Vagina (tissue), 2 donors: ENCODE measurements at regions not wholly inside any gene's neighbourhood (a gene's known extent, or its start where the extent isn't known, plus 50 kb on each side); places are given as distances from the start of the nearest gene placed in this dataset.

ENCODE experiments used
- DNase-seq, 2 donors: peaks; one replicate each; pipeline ENCODE4 v3.0.0-alpha.2; 2017; ENCODE audit errors: extremely low spot score in 2 of 2
- H3K27ac ChIP-seq: fragments of 200-600 bp; sonication (generic); one replicate; pipeline ENCODE4 v1.5.1; 2019
- H3K27me3 ChIP-seq: fragments of 200-600 bp; sonication (generic); one replicate; pipeline ENCODE4 v1.5.1; 2019
- H3K36me3 ChIP-seq, 2 donors: fragments of 200-600 bp; sonication (generic); one replicate each; pipeline ENCODE4 v1.5.1; 2017 to 2019
- H3K4me1 ChIP-seq: fragments of 200-600 bp; sonication (generic); one replicate; pipeline ENCODE4 v1.5.1; 2019
- H3K4me3 ChIP-seq, 2 donors: fragments of 200-600 bp; sonication (generic); 1 replicate in 1 of 2; 2 replicates in 1 of 2; pipeline ENCODE4 v1.5.1; 2016 to 2019
- H3K9me3 ChIP-seq: fragments of 200-600 bp; sonication (generic); one replicate; pipeline ENCODE4 v1.5.1; 2019
- CTCF ChIP-seq, 3 experiments: fragments of 450-650 bp in 2 of 3; fragments of 200-600 bp in 1 of 3; sonication (generic) in 1 of 3; IDR thresholded peaks; one replicate each; pipeline ENCODE4 v1.5.1; 2017 to 2019; ENCODE audit warnings: antibody characterized with exemption in 3 of 3, mild to moderate bottlenecking in 2 of 3, moderate library complexity in 2 of 3
- POLR2A ChIP-seq, 2 donors: fragments of 450-650 bp; IDR thresholded peaks; one replicate each; pipeline ENCODE4 v1.6.1; 2017; ENCODE audit warnings: antibody characterized with exemption in 2 of 2, mild to moderate bottlenecking in 2 of 2, moderate library complexity in 2 of 2
- POLR2AphosphoS5 ChIP-seq, 2 donors: sonication (generic); formaldehyde crosslinking; IDR thresholded peaks; one replicate each; pipeline ENCODE4 v1.9.0; 2017; ENCODE audit warnings: antibody characterized with exemption in 2 of 2, mild to moderate bottlenecking in 2 of 2, low read depth in 1 of 2; ENCODE audit not compliant: insufficient read depth in 1 of 2
- intact Hi-C: fragments of 100-400 bp; cut with DNase I; formaldehyde crosslinking; loops from one replicate; pipeline ENCODE4 v1.15.1; 2023

- TF ChIP-seq CTCF (IDR thresholded peaks at IDR 0.05) (no peak), POLR2AphosphoS5 (IDR thresholded peaks at IDR 0.05; ENCODE audit: insufficient read depth in 1 of 2, low read depth in 1 of 2) (no peak), POLR2A (IDR thresholded peaks at IDR 0.05) (no peak)
- no peak overlapping the region for H3K4me3 ChIP-seq
- no peak overlapping the region for H3K27ac ChIP-seq
- intact Hi-C loops, result no loop called here
- H3K9me3 ChIP-seq, result no peaks in the 10 kb centered on the region
- no peaks in the 10 kb centered on the region for H3K4me1 ChIP-seq
- no peak for DNase-seq
- H3K27me3 ChIP-seq, result no peaks in the 10 kb centered on the region
- no peaks in the 10 kb centered on the region for H3K36me3 ChIP-seq
Measured at GRCh38 chr19:33947265-33947964, 150.7 kb downstream of the KCTD15 start.

GRCh38 chr19:33948651-33949335 is 152.1 kb downstream of the KCTD15 start:
- Histone ChIP-seq H3K4me1 (no peaks in the 10 kb centered on the region), H3K4me3 (no peak overlapping the region), H3K9me3 (no peaks in the 10 kb centered on the region), H3K27me3 (no peaks in the 10 kb centered on the region), H3K27ac (no peak overlapping the region), H3K36me3 (no peaks in the 10 kb centered on the region)
- intact Hi-C loops, result no loop called here
- DNase-seq, result no peak
- TF ChIP-seq POLR2AphosphoS5 (IDR thresholded peaks at IDR 0.05; ENCODE audit: insufficient read depth in 1 of 2, low read depth in 1 of 2) (no peak), POLR2A (IDR thresholded peaks at IDR 0.05) (no peak), CTCF (IDR thresholded peaks at IDR 0.05) (no peak)

GRCh38 chr19:33950091-33950750 is 153.6 kb downstream of the KCTD15 start:
- Histone ChIP-seq H3K4me1 (no peaks in the 10 kb centered on the region), H3K9me3 (no peaks in the 10 kb centered on the region), H3K27me3 (no peaks in the 10 kb centered on the region), H3K4me3 (no peak overlapping the region), H3K36me3 (no peaks in the 10 kb centered on the region), H3K27ac (no peak overlapping the region)
- no peak for DNase-seq
- intact Hi-C loops, result no loop called here
- no peak for TF ChIP-seq CTCF (IDR thresholded peaks at IDR 0.05)
- no peak for TF ChIP-seq POLR2AphosphoS5 (IDR thresholded peaks at IDR 0.05; ENCODE audit: insufficient read depth in 1 of 2, low read depth in 1 of 2)

GRCh38 chr19:33953023-33953422 is 156.4 kb downstream of the KCTD15 start:
- H3K4me3 ChIP-seq, result no peak overlapping the region
- no peaks in the 10 kb centered on the region for H3K36me3 ChIP-seq
- DNase-seq, result no peak
- intact Hi-C loops, result loop anchor here (2.0 kb wide), 1 partner anchor 44 kb away; no protein-coding TSS in a partner anchor
- no peaks in the 10 kb centered on the region for H3K4me1 ChIP-seq
- no peak for TF ChIP-seq POLR2AphosphoS5 (IDR thresholded peaks at IDR 0.05; ENCODE audit: insufficient read depth in 1 of 2, low read depth in 1 of 2)
- no peak for TF ChIP-seq CTCF (IDR thresholded peaks at IDR 0.05)
- TF ChIP-seq POLR2A (IDR thresholded peaks at IDR 0.05), result no peak
- no peak overlapping the region for H3K27ac ChIP-seq
- no peaks in the 10 kb centered on the region for H3K27me3 ChIP-seq
- no peaks in the 10 kb centered on the region for H3K9me3 ChIP-seq
